Neural cell (in vitro differentiated cells): ENCODE measurements at regions not wholly inside any gene's neighbourhood (a gene's known extent, or its start where the extent isn't known, plus 50 kb on each side); places are given as distances from the start of the nearest gene placed in this dataset.
"Not testable (repeated sequence)": the region's sequence is repeated elsewhere in the genome, so short reads cannot be mapped to it uniquely, and the experiment has no call there.

ENCODE experiments used
- EP300 ChIP-seq: fragments of 450-650 bp; conservative IDR thresholded peaks from 2 replicates; pipeline ENCODE4 v1.6.1; 2014; ENCODE audit warnings: antibody characterized with exemption, mild to moderate bottlenecking, moderate library complexity; ENCODE audit not compliant: poor library complexity, severe bottlenecking
- EZH2 ChIP-seq: fragments of 200-600, 300-800 bp; shearing (Covaris generic), sonication (generic); IDR thresholded peaks from 2 replicates; pipeline ENCODE4 v1.6.1; 2014; ENCODE audit warnings: antibody characterized with exemption, low read length, borderline replicate concordance, mild to moderate bottlenecking; ENCODE audit not compliant: insufficient read depth, poor library complexity, severe bottlenecking
- MXI1 ChIP-seq: fragments of 450-650 bp; conservative IDR thresholded peaks from 2 replicates; pipeline ENCODE4 v1.6.1; 2014; ENCODE audit warnings: antibody characterized with exemption, mild to moderate bottlenecking; ENCODE audit not compliant: poor library complexity, severe bottlenecking
- SMC3 ChIP-seq: fragments of 450-650 bp; conservative IDR thresholded peaks from 2 replicates; pipeline ENCODE4 v1.6.1; 2014; ENCODE audit warnings: antibody characterized with exemption, mild to moderate bottlenecking, moderate library complexity; ENCODE audit not compliant: poor library complexity

GRCh38 chr11:49562262-49562661, 353.9 kb upstream of the FOLH1 start:
- not testable (repeated sequence) for TF ChIP-seq SMC3, EZH2, EP300, MXI1
